ENCODE measurements at regions not wholly inside any gene's neighbourhood (a gene's known extent, or its start where the extent isn't known, plus 50 kb on each side); places are given as distances from the start of the nearest gene placed in this dataset.

GRCh38 chr14:47959740-47960139 is 284.3 kb upstream of the MDGA2 start:
- TF ChIP-seq CTCF (IDR thresholded peaks at IDR 0.05 in 4 of 5, conservative IDR thresholded peaks at IDR 0.05 in 1 of 5) (no peak), POLR2A (IDR thresholded peaks at IDR 0.05) (no peak)

All from gastrocnemius medialis (tissue), 4 donors.